Liver (tissue), 8 donors: ENCODE measurements at regions not wholly inside any gene's neighbourhood (a gene's known extent, or its start where the extent isn't known, plus 50 kb on each side); places are given as distances from the start of the nearest gene placed in this dataset.

ENCODE experiments used
- DNase-seq: peaks from one replicate; pipeline ENCODE4 v3.0.0-alpha.2; 2017; ENCODE audit warnings: low spot score
- H3K27ac ChIP-seq, 2 donors: one replicate each; pipeline ENCODE4 v1.7.0; 2013; ENCODE audit warnings: inconsistent platforms in 2 of 2, low read length in 2 of 2, control low read depth in 1 of 2, low read depth in 1 of 2, mild to moderate bottlenecking in 1 of 2
- H3K27me3 ChIP-seq, 4 donors: one replicate each; pipeline versions ENCODE4 v1.6.1 to v1.7.0; 2013; ENCODE audit warnings: low read length in 3 of 4, inconsistent platforms in 1 of 4, mild to moderate bottlenecking in 1 of 4, moderate library complexity in 1 of 4; ENCODE audit not compliant: control insufficient read depth in 4 of 4, insufficient read depth in 4 of 4
- H3K36me3 ChIP-seq, 4 donors: one replicate each; pipeline versions ENCODE4 v1.6.1 to v1.7.0; 2013; ENCODE audit warnings: low read length in 3 of 4, mild to moderate bottlenecking in 3 of 4, low read depth in 1 of 4, moderate library complexity in 1 of 4; ENCODE audit not compliant: control insufficient read depth in 4 of 4, insufficient read depth in 3 of 4
- H3K4me1 ChIP-seq, 4 donors: one replicate each; pipeline versions ENCODE4 v1.6.1 to v1.7.0; 2013; ENCODE audit warnings: low read length in 3 of 4, mild to moderate bottlenecking in 3 of 4, moderate library complexity in 1 of 4; ENCODE audit not compliant: control insufficient read depth in 4 of 4, insufficient read depth in 4 of 4
- H3K4me3 ChIP-seq, 3 donors: one replicate each; pipeline versions ENCODE4 v1.6.1 to v1.7.0; 2013; ENCODE audit warnings: low read length in 3 of 3, control low read depth in 1 of 3, low read depth in 1 of 3, mild to moderate bottlenecking in 1 of 3
- H3K9ac ChIP-seq, 2 donors: one replicate each; pipeline ENCODE4 v1.7.0; 2013; ENCODE audit warnings: low read length in 2 of 2, mild to moderate bottlenecking in 2 of 2, moderate library complexity in 2 of 2, control low read depth in 1 of 2, low read depth in 1 of 2
- H3K9me3 ChIP-seq, 4 donors: one replicate each; pipeline versions ENCODE4 v1.6.1 to v1.7.0; 2013; ENCODE audit warnings: low read length in 3 of 4; ENCODE audit not compliant: control insufficient read depth in 4 of 4
- FOXA1 ChIP-seq: IDR thresholded peaks from 2 replicates; pipeline ENCODE4 v1.6.1; 2016; ENCODE audit warnings: antibody characterized with exemption
- FOXA2 ChIP-seq: IDR thresholded peaks from 2 replicates; pipeline ENCODE4 v1.6.1; 2016; ENCODE audit warnings: antibody characterized with exemption
- NR2F2 ChIP-seq: IDR thresholded peaks from 2 replicates; pipeline ENCODE4 v1.6.1; 2016; ENCODE audit warnings: antibody characterized with exemption
- RAD21 ChIP-seq, 2 donors: IDR thresholded peaks; 2 replicates each; pipeline ENCODE4 v1.6.1; 2016; ENCODE audit warnings: antibody characterized with exemption in 2 of 2, mild to moderate bottlenecking in 2 of 2
- RXRA ChIP-seq, 2 donors: IDR thresholded peaks; 2 replicates each; pipeline ENCODE4 v1.6.1; 2017 to 2018; ENCODE audit warnings: antibody characterized with exemption in 2 of 2, mild to moderate bottlenecking in 1 of 2
- YY1 ChIP-seq: IDR thresholded peaks from 2 replicates; pipeline ENCODE4 v1.6.1; 2016; ENCODE audit warnings: antibody characterized with exemption, mild to moderate bottlenecking
- WGBS: extraction: QIAGEN DNeasy Blood & Tissue Kit; methylation state at CpG from one replicate; pipeline ENCODE4 v1.1.7; 2013; 5-methylcytosine and 5-hydroxymethylcytosine counted together
- TF ChIP-seq, protein P1 (sequence below): IDR thresholded peaks from 2 replicates; pipeline ENCODE4 v1.6.1; 2016; ENCODE audit warnings: antibody characterized with exemption
- TF ChIP-seq, protein P2 (sequence below): IDR thresholded peaks from 2 replicates; pipeline ENCODE4 v1.6.1; 2016; ENCODE audit warnings: antibody characterized with exemption
- TF ChIP-seq, protein P3 (sequence below): fragments of 150-350 bp; IDR thresholded peaks from 2 replicates; pipeline ENCODE4 v1.5.1; 2017; ENCODE audit warnings: improper control_type of control experiment, low read depth, low read length; ENCODE audit not compliant: missing input control
- donor health status: healthy.
- donor health status: healthy.
- donor health status: healthy.
- donor health status: healthy.
- donor health status: healthy.

DNA sequence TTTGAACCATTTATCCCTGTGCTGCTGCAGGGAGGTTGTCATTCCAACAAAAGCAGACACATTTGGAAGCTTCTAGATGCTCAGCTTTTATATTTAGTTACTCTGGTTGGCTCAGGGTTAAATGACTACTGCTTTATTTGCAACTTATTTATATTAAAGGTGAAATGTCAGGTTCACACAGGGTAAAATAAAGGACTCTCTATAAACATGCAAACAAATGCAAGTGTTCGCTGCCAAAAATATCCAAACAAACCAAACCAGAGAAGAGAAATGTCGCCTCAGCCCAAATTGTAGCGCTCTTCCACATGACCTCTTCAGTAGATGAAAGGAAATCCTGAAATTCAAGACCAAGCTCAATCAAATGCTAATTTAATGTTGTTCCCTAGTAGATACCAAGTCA lies 57.0 kb upstream of the LIFR start:
- Histone ChIP-seq H3K4me1 (no peaks in the 10 kb centered on the region), H3K9me3 (peaks cover 0 to 5% (median 3%) of the 10 kb centered on the region in 4 donors), H3K36me3 (no peaks in the 10 kb centered on the region), H3K4me3 (no peak overlapping the region), H3K27me3 (peaks cover 0 to 3% (median 0%) of the 10 kb centered on the region in 4 donors), H3K9ac (no peak overlapping the region), H3K27ac (no peak overlapping the region)
- 59% methylated on average over 3 of the region's 3 CpGs for WGBS
- no peak for TF ChIP-seq RXRA (IDR thresholded peaks at IDR 0.05)
- TF ChIP-seq YY1, result no peak
- TF ChIP-seq NR2F2, result peak; percentile 80
- TF ChIP-seq, protein P1, sequence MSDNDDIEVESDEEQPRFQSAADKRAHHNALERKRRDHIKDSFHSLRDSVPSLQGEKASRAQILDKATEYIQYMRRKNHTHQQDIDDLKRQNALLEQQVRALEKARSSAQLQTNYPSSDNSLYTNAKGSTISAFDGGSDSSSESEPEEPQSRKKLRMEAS, result no peak
- DNase-seq, result no peak

DNA sequence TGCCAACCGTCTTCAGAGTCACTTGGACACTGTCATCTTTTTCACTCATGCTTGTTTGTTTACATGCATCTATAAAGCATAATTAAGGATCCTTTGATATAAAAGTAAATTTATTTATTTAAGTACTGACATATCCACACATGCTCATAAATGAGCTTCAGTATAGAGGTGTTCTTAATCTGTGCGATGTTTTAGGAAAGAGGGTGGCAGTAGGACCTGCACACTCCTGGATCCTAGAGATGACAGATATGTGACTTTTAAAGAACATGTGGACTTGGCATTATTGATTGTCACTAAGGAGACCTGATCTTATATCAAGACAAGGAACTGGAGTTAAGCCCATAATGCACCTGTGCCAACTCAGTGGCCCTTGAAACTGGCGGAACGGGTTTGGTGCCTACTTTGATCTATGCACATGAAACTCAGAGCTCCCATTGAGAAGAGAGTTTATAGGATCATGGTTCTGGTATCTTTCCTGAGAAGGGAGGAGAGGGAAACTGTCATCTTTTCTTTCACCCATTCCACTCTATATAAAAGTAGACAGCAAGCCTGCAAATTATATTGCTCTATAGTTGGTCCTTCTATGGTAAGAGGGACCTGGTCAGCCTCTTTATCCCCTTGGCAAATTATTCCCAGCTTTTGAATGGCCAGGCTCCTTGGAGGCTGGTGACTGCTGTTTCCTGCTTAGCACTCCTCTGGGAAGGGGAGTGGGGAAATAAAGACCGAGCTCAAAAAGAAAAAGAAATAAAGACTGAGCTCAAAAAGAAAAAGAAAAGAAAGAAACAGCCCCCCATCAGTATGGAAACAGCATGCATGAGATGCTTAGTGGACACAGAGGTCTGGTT lies 57.8 kb upstream of the LIFR start:
- H3K27ac ChIP-seq, result peak overlapping the region in 1 of 2 donors; percentile 19
- no peak overlapping the region for H3K4me3 ChIP-seq
- H3K36me3 ChIP-seq, result no peaks in the 10 kb centered on the region
- WGBS, result 64% methylated on average over 5 of the region's 5 CpGs
- peaks cover 0 to 3% (median 0%) of the 10 kb centered on the region in 4 donors for H3K27me3 ChIP-seq
- H3K4me1 ChIP-seq, result no peaks in the 10 kb centered on the region
- no peak for DNase-seq
- H3K9ac ChIP-seq, result no peak overlapping the region
- H3K9me3 ChIP-seq, result peaks cover 0 to 11% (median 4%) of the 10 kb centered on the region in 4 donors
- TF ChIP-seq, protein P2, sequence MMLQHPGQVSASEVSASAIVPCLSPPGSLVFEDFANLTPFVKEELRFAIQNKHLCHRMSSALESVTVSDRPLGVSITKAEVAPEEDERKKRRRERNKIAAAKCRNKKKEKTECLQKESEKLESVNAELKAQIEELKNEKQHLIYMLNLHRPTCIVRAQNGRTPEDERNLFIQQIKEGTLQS, result no peak
- no peak for TF ChIP-seq FOXA2
- no peak for TF ChIP-seq RAD21 (IDR thresholded peaks at IDR 0.05)
- TF ChIP-seq, protein P1, result no peak

DNA sequence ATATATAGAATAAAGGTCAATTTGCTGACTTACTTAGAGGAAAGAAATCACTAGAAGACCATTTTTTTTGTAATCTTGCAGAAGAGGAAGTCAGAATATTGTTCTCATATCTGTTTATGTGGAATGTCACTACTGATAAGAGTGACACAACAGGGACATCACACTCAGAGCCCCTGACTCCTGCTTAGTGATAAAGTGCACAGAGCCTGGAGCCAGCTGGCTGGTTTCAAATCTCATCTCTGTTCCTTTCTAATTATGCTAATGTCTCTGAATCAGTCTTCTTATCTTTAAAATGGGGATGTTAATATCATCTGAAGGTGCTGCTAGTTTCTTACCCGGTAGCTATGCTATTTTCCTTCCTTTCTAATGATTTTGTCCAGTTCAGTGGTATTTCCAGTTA lies 58.6 kb upstream of the LIFR start:
- Histone ChIP-seq H3K9me3 (peaks cover 3 to 9% (median 6%) of the 10 kb centered on the region in 4 donors), H3K9ac (no peak overlapping the region), H3K4me3 (no peak overlapping the region), H3K4me1 (no peaks in the 10 kb centered on the region), H3K36me3 (no peaks in the 10 kb centered on the region), H3K27me3 (peaks cover 0 to 3% (median 0%) of the 10 kb centered on the region in 4 donors), H3K27ac (peak overlapping the region in 1 of 2 donors; percentile 50)
- no peak for DNase-seq
- TF ChIP-seq YY1, result no peak
- no peak for TF ChIP-seq FOXA1
- TF ChIP-seq NR2F2, result peak; percentile 67
- TF ChIP-seq, protein P3, sequence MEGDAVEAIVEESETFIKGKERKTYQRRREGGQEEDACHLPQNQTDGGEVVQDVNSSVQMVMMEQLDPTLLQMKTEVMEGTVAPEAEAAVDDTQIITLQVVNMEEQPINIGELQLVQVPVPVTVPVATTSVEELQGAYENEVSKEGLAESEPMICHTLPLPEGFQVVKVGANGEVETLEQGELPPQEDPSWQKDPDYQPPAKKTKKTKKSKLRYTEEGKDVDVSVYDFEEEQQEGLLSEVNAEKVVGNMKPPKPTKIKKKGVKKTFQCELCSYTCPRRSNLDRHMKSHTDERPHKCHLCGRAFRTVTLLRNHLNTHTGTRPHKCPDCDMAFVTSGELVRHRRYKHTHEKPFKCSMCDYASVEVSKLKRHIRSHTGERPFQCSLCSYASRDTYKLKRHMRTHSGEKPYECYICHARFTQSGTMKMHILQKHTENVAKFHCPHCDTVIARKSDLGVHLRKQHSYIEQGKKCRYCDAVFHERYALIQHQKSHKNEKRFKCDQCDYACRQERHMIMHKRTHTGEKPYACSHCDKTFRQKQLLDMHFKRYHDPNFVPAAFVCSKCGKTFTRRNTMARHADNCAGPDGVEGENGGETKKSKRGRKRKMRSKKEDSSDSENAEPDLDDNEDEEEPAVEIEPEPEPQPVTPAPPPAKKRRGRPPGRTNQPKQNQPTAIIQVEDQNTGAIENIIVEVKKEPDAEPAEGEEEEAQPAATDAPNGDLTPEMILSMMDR, result no peak
- TF ChIP-seq RAD21 (IDR thresholded peaks at IDR 0.05), result no peak
- TF ChIP-seq, protein P1, result no peak
- WGBS, result 48% methylated on average over 1 of the region's 1 CpG
